ENCODE measurements at regions not wholly inside any gene's neighbourhood (a gene's known extent, or its start where the extent isn't known, plus 50 kb on each side); places are given as distances from the start of the nearest gene placed in this dataset.

- Histone ChIP-seq H3K27ac (replicated peaks) (no peak overlapping the region), H3K27me3 (ENCODE audit: insufficient read depth, poor library complexity, severe bottlenecking) (no peaks in the 10 kb centered on the region), H3K4me3 (replicated peaks; ENCODE audit: insufficient read depth, low read length) (no peak overlapping the region)
- no peak for DNase-seq (ENCODE audit: low read depth in 1 of 2, low spot score in 1 of 2)
- TF ChIP-seq POLR2AphosphoS5 (IDR thresholded peaks at IDR 0.05; ENCODE audit: low read depth): no peak
- TF ChIP-seq REST (IDR thresholded peaks at IDR 0.05; ENCODE audit: insufficient replicate concordance, low read depth): no peak
Measured at GRCh38 chr1:37238364-37239224, 204.3 kb upstream of the GRIK3 start.

- Histone ChIP-seq H3K27ac (replicated peaks) (no peak overlapping the region), H3K4me3 (replicated peaks; ENCODE audit: insufficient read depth, low read length) (no peak overlapping the region), H3K27me3 (ENCODE audit: insufficient read depth, poor library complexity, severe bottlenecking) (no peaks in the 10 kb centered on the region)
- DNase-seq (ENCODE audit: low read depth in 1 of 2, low spot score in 1 of 2): no peak
- TF ChIP-seq CTCF (IDR thresholded peaks at IDR 0.05; ENCODE audit: insufficient read depth, low read length) (no peak), REST (IDR thresholded peaks at IDR 0.05; ENCODE audit: insufficient replicate concordance, low read depth) (no peak), GABPA (IDR thresholded peaks at IDR 0.05; ENCODE audit: low read depth) (no peak)
Measured at GRCh38 chr1:37239225-37239740, 205.0 kb upstream of the GRIK3 start.

- Histone ChIP-seq H3K27me3 (ENCODE audit: insufficient read depth, poor library complexity, severe bottlenecking) (no peaks in the 10 kb centered on the region), H3K27ac (replicated peaks) (no peak overlapping the region), H3K4me3 (replicated peaks; ENCODE audit: insufficient read depth, low read length) (no peak overlapping the region)
- no peak for TF ChIP-seq CTCF (IDR thresholded peaks at IDR 0.05; ENCODE audit: insufficient read depth, low read length)
- no peak for TF ChIP-seq REST (IDR thresholded peaks at IDR 0.05; ENCODE audit: insufficient replicate concordance, low read depth)
- TF ChIP-seq GABPA (IDR thresholded peaks at IDR 0.05; ENCODE audit: low read depth): no peak
- no peak for DNase-seq (ENCODE audit: low read depth in 1 of 2, low spot score in 1 of 2)
Measured at GRCh38 chr1:37240897-37241296, 206.6 kb upstream of the GRIK3 start.
